HEK293T (cell line): ENCODE measurements at regions not wholly inside any gene's neighbourhood (a gene's known extent, or its start where the extent isn't known, plus 50 kb on each side); places are given as distances from the start of the nearest gene placed in this dataset.

Source experiments
- BHLHE40 ChIP-seq: fragments of 450-650 bp; IDR thresholded peaks from 2 replicates; pipeline ENCODE4 v1.6.1; 2016; ENCODE audit warnings: mild to moderate bottlenecking, moderate library complexity, borderline replicate concordance
- FOXM1 ChIP-seq: fragments of 450-650 bp; IDR thresholded peaks from 2 replicates; pipeline ENCODE4 v1.6.1; 2017; ENCODE audit warnings: mild to moderate bottlenecking, borderline replicate concordance
- SUZ12 ChIP-seq: fragments of 450-650 bp; IDR thresholded peaks from 2 replicates; pipeline ENCODE4 v1.6.1; 2016; ENCODE audit warnings: mild to moderate bottlenecking
- TARDBP ChIP-seq: fragments of 450-650 bp; IDR thresholded peaks from 2 replicates; pipeline ENCODE4 v1.6.1; 2016
- ZNF384 ChIP-seq: fragments of 450-650 bp; IDR thresholded peaks from 2 replicates; pipeline ENCODE4 v1.6.1; 2016

GRCh38 chr16:51522902-51523301 is 371.8 kb upstream of the SALL1 start:
- TF ChIP-seq FOXM1: no peak
- TF ChIP-seq SUZ12: no peak
- no peak for TF ChIP-seq ZNF384
- TF ChIP-seq BHLHE40: no peak
- TF ChIP-seq TARDBP: no peak
